ENCODE measurements at regions not wholly inside any gene's neighbourhood (a gene's known extent, or its start where the extent isn't known, plus 50 kb on each side); places are given as distances from the start of the nearest gene placed in this dataset.
"Not testable (repeated sequence)": the region's sequence is repeated elsewhere in the genome, so short reads cannot be mapped to it uniquely, and the experiment has no call there.

DNA sequence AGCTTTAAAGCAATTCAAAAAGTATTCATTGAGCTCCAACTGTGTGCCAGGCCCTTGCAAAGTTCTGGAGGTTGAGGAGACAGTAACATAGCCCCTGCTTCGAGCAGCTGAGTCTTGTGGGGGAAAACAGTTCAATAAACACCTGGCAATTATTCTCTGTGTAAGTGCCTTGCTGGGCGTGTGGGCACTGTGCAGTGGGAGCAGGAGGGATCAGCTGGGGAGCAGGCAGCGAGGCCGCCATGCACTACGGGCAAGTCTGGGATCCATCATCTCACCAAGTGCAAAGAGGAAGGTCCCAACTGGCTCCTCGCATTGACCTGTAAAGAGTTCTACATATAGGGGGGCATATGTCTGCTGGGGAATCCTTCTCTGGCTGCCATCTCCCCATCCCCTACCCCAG, 342.2 kb upstream of the HS6ST1 start:
- no peak overlapping the region for H3K27ac ChIP-seq
- no peak for DNase-seq (ENCODE audit: low read depth, low spot score)

DNA sequence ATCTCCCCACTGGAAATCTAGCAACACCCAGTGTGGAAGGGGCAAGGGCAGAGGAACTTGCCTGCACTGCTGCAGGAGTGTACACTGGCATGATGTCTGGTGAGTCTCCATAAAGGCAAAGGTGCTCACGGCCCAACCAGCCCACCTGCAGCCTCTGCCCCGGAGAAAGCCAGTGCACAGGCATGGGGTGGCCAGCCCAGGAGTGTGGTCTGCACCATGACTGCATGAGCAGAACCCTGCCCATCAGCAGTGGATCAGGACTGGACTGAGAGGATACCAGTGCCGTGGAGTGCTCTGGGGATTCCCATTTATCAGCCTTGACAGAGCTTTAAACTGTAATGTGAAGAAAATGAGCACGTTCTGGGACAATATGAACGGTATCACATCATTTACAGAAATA, 342.6 kb upstream of the HS6ST1 start:
- H3K27ac ChIP-seq, result no peak overlapping the region
- DNase-seq (ENCODE audit: low read depth, low spot score), result no peak

GRCh38 chr2:128662051-128662471, 343.4 kb upstream of the HS6ST1 start:
- no peak overlapping the region for H3K27ac ChIP-seq
- DNase-seq (ENCODE audit: low read depth, low spot score), result no peak

DNA sequence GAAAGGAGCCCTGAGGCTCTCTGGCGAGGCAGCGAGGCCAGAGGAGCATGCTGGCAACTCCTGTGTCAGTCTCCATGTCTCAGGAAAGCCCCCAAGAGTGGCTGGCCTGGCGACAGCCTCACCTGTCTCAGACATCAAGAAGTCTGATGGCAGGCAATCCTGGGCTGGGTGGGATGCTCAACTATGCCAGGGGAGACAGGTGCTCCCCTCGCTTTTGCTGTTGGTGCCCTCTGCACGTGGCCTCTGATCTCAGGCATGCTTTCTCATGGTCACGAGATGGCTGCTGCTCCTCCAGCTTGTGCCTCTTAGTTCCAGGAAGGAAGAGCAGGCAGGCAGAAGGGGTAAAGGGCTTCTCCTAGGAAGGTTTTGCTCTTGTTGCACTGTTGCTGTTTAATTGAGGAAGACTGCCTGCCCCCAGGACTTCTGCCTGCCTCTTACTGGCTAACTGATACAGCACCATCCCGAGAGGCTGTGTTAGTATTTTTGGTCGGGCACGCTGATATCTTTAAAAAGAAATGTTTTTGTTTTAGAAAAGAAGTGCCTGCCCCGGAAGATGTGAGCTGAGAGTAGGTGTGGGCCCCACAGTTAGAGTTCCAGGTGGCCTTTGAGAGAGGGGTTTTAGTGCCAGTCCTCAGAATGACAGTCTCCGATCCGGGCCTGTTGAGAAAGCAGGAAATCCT, 344.8 kb upstream of the HS6ST1 start:
- DNase-seq (ENCODE audit: low read depth, low spot score), result no peak
- no peak overlapping the region for H3K27ac ChIP-seq

- no peak overlapping the region for H3K27ac ChIP-seq
- no peak for DNase-seq (ENCODE audit: low read depth, low spot score)
These were observed 345.9 kb upstream of the HS6ST1 start for GRCh38 chr2:128664499-128664971.

- no peak for DNase-seq (ENCODE audit: low read depth, low spot score)
- H3K27ac ChIP-seq, result no peak overlapping the region
These were observed 346.4 kb upstream of the HS6ST1 start for GRCh38 chr2:128665113-128665512.

DNA sequence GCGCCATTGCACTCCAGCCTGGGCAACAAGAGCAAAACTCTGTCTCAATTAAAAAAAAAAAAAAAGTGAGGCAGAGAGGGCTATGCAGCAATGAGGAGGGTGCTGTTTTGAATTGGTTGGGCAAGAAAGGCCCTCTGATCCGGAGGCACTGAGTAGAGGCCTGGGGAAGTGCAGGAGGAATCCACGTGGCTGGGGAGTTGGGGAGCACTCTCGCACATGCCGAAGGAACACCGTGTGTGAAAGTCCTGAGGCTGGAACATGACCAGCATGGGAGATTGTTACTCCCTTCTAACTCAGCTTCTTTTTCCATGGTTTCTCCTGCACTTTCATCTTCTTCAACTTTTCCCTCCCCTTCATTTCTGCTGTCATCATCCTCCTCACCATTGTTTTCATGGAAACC, 347.9 kb upstream of the HS6ST1 start:
- DNase-seq (ENCODE audit: low read depth, low spot score), result no peak

GRCh38 chr2:128667391-128667790, 348.7 kb upstream of the HS6ST1 start:
- no peak overlapping the region for H3K27ac ChIP-seq
- DNase-seq (ENCODE audit: low read depth, low spot score), result no peak

More for the DNA sequence above, 347.9 kb upstream of the HS6ST1 start:
- no peak overlapping the region for H3K27ac ChIP-seq

- H3K27ac ChIP-seq, result no peak overlapping the region
- no peak for DNase-seq (ENCODE audit: low read depth, low spot score)
These were observed 350.3 kb upstream of the HS6ST1 start for GRCh38 chr2:128668946-128669345.

GRCh38 chr2:128670066-128670465, 351.4 kb upstream of the HS6ST1 start:
- DNase-seq (ENCODE audit: low read depth, low spot score), result no peak
- H3K27ac ChIP-seq, result no peak overlapping the region

DNA sequence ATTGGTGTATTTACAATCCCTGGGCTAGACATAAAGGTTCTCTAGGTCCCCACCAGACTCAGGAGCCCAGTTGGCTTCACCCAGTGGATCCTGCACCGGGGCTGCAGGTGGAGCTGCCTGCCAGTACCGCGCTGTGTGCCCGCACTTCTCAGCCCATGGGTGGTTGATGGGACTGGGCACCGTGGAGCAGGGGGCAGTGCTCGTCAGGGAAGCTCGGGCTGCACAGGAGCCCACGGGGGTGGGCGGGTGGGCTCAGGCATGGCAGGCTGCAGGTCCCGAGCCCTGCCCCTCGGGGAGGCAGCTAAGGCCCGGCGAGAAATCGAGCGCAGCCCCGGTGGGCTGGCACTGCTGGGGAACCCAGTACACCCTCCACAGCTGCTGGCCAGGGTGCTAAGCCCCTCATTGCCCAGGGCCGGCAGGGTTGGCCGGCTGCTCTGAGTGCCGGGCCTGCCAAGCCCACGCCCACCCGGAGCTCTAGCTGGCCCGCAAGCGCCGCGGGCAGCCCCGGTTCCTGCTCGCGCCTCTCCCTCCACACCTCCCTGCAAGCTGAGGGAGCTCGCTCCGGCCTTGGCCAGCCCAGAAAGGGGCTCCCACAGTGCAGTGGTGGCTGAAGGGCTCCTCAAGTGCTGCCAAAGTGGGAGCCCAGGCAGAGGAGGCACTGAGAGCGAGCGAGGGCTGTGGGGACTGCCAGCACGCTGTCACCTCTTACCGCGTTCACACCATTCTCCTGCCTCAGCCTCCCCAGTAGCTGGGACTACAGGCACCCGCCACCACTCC, 353.5 kb upstream of the HS6ST1 start:
- not testable (repeated sequence) for DNase-seq (ENCODE audit: low read depth, low spot score); H3K27ac ChIP-seq

GRCh38 chr2:128679680-128680079, 361.0 kb upstream of the HS6ST1 start:
- not testable (repeated sequence) for DNase-seq (ENCODE audit: low read depth, low spot score); H3K27ac ChIP-seq

- H3K27ac ChIP-seq, result no peak overlapping the region
- DNase-seq (ENCODE audit: low read depth, low spot score), result no peak
These were observed 362.8 kb upstream of the HS6ST1 start for GRCh38 chr2:128681507-128681906.

DNA sequence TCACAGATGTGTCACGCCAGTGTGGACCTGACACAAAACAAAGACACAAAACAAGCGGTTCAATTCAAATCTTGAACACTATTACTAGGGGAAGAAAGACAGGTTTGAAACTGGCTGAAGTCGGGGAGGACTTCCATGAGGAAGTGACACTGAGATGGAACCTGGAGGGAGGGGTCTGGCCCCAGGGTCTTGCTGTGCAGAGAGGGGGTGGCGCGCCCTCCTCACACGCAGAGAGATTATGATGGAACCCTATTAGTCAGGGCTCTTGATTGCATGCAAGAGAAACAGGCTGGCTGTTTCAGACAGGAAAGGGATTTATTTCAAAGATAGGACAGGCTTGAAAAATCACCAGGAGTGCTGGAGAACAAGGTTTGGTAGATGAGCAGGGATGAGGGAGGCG, 363.6 kb upstream of the HS6ST1 start:
- no peak overlapping the region for H3K27ac ChIP-seq
- no peak for DNase-seq (ENCODE audit: low read depth, low spot score)

- H3K27ac ChIP-seq, result no peak overlapping the region
- no peak for DNase-seq (ENCODE audit: low read depth, low spot score)
These were observed 364.1 kb upstream of the HS6ST1 start for GRCh38 chr2:128682729-128683284.

DNA sequence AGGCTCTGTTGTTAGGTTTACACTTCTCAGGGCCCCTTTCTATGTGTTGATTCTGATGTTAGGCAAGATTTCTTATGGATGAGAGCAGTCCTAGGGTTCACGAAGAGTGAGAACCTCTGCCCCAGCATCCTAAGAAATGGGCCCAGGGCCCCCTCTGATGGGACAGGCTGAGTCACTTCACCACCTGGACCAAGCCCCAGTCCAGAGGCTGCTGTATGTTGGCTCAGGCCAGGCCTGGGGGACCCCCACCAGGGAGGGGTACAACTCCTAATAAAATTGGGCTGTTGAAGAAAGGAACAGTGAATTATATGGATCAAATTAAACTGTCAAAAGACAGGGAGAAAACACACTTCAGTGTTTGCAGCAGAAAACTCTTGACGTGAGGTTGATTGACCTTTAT, 365.9 kb upstream of the HS6ST1 start:
- no peak for DNase-seq (ENCODE audit: low read depth, low spot score)
- H3K27ac ChIP-seq, result no peak overlapping the region

DNA sequence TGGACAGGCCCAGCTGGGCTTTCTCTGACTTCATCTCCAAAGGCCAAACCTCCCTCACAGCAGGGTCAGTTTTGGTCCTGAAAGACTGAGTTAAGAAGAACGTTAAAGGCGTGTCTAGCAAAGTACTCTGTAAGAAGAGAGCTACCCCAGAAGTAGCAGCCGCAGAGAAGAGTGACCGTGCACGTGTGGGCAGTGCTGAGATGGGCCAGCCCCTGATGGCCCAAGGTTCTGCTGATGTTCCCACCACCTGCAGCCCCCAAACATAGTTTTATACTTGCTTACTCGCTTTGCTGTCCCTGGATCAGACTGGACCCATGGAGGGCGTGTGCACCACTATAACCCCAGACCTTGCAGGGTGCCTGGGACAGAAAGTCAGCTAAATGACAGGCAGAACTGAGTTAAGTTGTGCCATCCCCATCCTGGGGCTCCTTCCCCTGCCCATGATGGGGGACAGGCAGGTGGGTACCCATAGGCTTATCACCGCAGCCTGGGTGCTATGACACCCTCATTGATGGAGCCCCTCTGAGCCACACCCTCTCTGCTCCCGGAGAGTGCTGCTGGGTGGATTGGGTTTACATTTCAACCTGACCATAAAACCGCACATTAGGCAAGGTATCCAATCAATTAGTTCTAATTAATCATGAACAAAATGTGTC, 367.3 kb upstream of the HS6ST1 start:
- H3K27ac ChIP-seq, result no peak overlapping the region
- DNase-seq (ENCODE audit: low read depth, low spot score), result no peak

- no peak overlapping the region for H3K27ac ChIP-seq
- DNase-seq (ENCODE audit: low read depth, low spot score), result no peak
These were observed 367.8 kb upstream of the HS6ST1 start for GRCh38 chr2:128686497-128686859.

- no peak for DNase-seq (ENCODE audit: low read depth, low spot score)
- H3K27ac ChIP-seq, result no peak overlapping the region
These were observed 368.4 kb upstream of the HS6ST1 start for GRCh38 chr2:128686881-128687555.

GRCh38 chr2:128687565-128687964, 368.9 kb upstream of the HS6ST1 start:
- no peak for DNase-seq (ENCODE audit: low read depth, low spot score)
- H3K27ac ChIP-seq, result no peak overlapping the region

Measured in epithelial cell of prostate (primary cell).